NOMO-1 treated with DMSO at 0.1 percent for 48 hours (cell line): ENCODE measurements at regions not wholly inside any gene's neighbourhood (a gene's known extent, or its start where the extent isn't known, plus 50 kb on each side); places are given as distances from the start of the nearest gene placed in this dataset.
"Not testable (repeated sequence)": the region's sequence is repeated elsewhere in the genome, so short reads cannot be mapped to it uniquely, and the experiment has no call there.

Experiments
- DNase-seq: peaks from one replicate; lab custom pipeline; 2025; ENCODE audit not compliant: unreplicated experiment; lab: John Stamatoyannopoulos, UW

- no peak for DNase-seq
Observed at GRCh38 chr10:129043691-129044090, 423.4 kb upstream of the MGMT start.

GRCh38 chr10:129045599-129045998 lies 421.4 kb upstream of the MGMT start:
- DNase-seq: no peak

- no peak for DNase-seq
Observed at GRCh38 chr10:129046065-129046681, 420.9 kb upstream of the MGMT start.

GRCh38 chr10:129046962-129047361 lies 420.1 kb upstream of the MGMT start:
- DNase-seq: no peak

- no peak for DNase-seq
Observed at GRCh38 chr10:129047600-129047999, 419.4 kb upstream of the MGMT start.

- no peak for DNase-seq
Observed at GRCh38 chr10:129048513-129048912, 418.5 kb upstream of the MGMT start.

- no peak for DNase-seq
Observed at GRCh38 chr10:129049501-129049900, 417.5 kb upstream of the MGMT start.

- DNase-seq: no peak
Observed at GRCh38 chr10:129055225-129055624, 411.8 kb upstream of the MGMT start.

- DNase-seq: no peak
Observed at GRCh38 chr10:129055986-129056385, 411.1 kb upstream of the MGMT start.

- DNase-seq: no peak
Observed at GRCh38 chr10:129056734-129057689, 410.0 kb upstream of the MGMT start.

- DNase-seq: no peak
Observed at GRCh38 chr10:129057856-129058663, 409.0 kb upstream of the MGMT start.

GRCh38 chr10:129058664-129059155 lies 408.3 kb upstream of the MGMT start:
- DNase-seq: no peak

- no peak for DNase-seq
Observed at GRCh38 chr10:129059977-129060376, 407.1 kb upstream of the MGMT start.

- DNase-seq: no peak
Observed at GRCh38 chr10:129063212-129063611, 403.8 kb upstream of the MGMT start.

GRCh38 chr10:129063877-129064276 lies 403.2 kb upstream of the MGMT start:
- DNase-seq: no peak

- not testable (repeated sequence) for DNase-seq
Observed at GRCh38 chr10:129066529-129066928, 400.5 kb upstream of the MGMT start.

GRCh38 chr10:129071411-129071810 lies 395.6 kb upstream of the MGMT start:
- not testable (repeated sequence) for DNase-seq

GRCh38 chr10:129074939-129075338 lies 392.1 kb upstream of the MGMT start:
- DNase-seq: no peak

GRCh38 chr10:129075508-129075907 lies 391.5 kb upstream of the MGMT start:
- no peak for DNase-seq

GRCh38 chr10:129075927-129076326 lies 391.1 kb upstream of the MGMT start:
- DNase-seq: no peak

- DNase-seq: no peak
Observed at GRCh38 chr10:129078346-129078745, 388.7 kb upstream of the MGMT start.
